Spinal cord (tissue), 9 donors: ENCODE measurements at regions not wholly inside any gene's neighbourhood (a gene's known extent, or its start where the extent isn't known, plus 50 kb on each side); places are given as distances from the start of the nearest gene placed in this dataset.
A peak's percentile ranks its signal among the peaks of the same experiment; 100 is the strongest.

ENCODE experiments used
- DNase-seq, 6 donors: peaks; one replicate each; pipeline versions ENCODE4 v3.0.0 to v3.0.0-alpha.2; 2013 to 2015; ENCODE audit warnings: low spot score in 6 of 6, low read depth in 4 of 6
- H3K27ac ChIP-seq: one replicate; pipeline ENCODE4 v1.5.1; 2013; ENCODE audit warnings: low read depth, low read length, control low read depth
- H3K27me3 ChIP-seq: one replicate; pipeline ENCODE4 v1.6.1; 2013; ENCODE audit warnings: low read length; ENCODE audit not compliant: control insufficient read depth, insufficient read depth
- H3K36me3 ChIP-seq: one replicate; pipeline ENCODE4 v1.6.1; 2013; ENCODE audit warnings: low read length; ENCODE audit not compliant: control insufficient read depth, insufficient read depth
- H3K4me1 ChIP-seq: one replicate; pipeline ENCODE4 v1.6.1; 2013; ENCODE audit warnings: low read length; ENCODE audit not compliant: control insufficient read depth, insufficient read depth
- H3K4me3 ChIP-seq: one replicate; pipeline ENCODE4 v1.5.1; 2013; ENCODE audit warnings: low read depth, low read length, control low read depth
- H3K9me3 ChIP-seq: one replicate; pipeline ENCODE4 v1.6.1; 2013; ENCODE audit warnings: low read length; ENCODE audit not compliant: control insufficient read depth, insufficient read depth
- WGBS: methylation state at CpG from one replicate; pipeline ENCODE4 v1.1.5; 2013; ENCODE audit warnings: missing lambda C conversion rate; ENCODE audit not compliant: insufficient coverage; 5-methylcytosine and 5-hydroxymethylcytosine counted together
- donor health status: healthy.

GRCh38 chrX:10033375-10034007 is 66.3 kb downstream of the CLDN34 start:
- Histone ChIP-seq H3K9me3 (no peaks in the 10 kb centered on the region), H3K27ac (no peak overlapping the region), H3K4me1 (no peaks in the 10 kb centered on the region), H3K4me3 (no peak overlapping the region), H3K36me3 (no peaks in the 10 kb centered on the region), H3K27me3 (peaks cover 3% of the 10 kb centered on the region)
- no peak for DNase-seq
- WGBS, result 78% methylated on average over 4 of the region's 7 CpGs

GRCh38 chrX:10034740-10035260 is 67.6 kb downstream of the CLDN34 start:
- peaks cover 6% of the 10 kb centered on the region for H3K27me3 ChIP-seq
- H3K9me3 ChIP-seq, result no peaks in the 10 kb centered on the region
- no peak overlapping the region for H3K4me3 ChIP-seq
- DNase-seq, result no peak
- H3K27ac ChIP-seq, result no peak overlapping the region
- H3K36me3 ChIP-seq, result no peaks in the 10 kb centered on the region
- 85% methylated on average over 6 of the region's 8 CpGs for WGBS
- H3K4me1 ChIP-seq, result no peaks in the 10 kb centered on the region

- H3K36me3 ChIP-seq, result no peaks in the 10 kb centered on the region
- H3K27me3 ChIP-seq, result peaks cover 6% of the 10 kb centered on the region
- H3K27ac ChIP-seq, result no peak overlapping the region
- no peaks in the 10 kb centered on the region for H3K9me3 ChIP-seq
- no peak for DNase-seq
- H3K4me3 ChIP-seq, result no peak overlapping the region
- 81% methylated on average over 5 of the region's 6 CpGs for WGBS
- no peaks in the 10 kb centered on the region for H3K4me1 ChIP-seq
These were observed 71.4 kb downstream of the CLDN34 start for GRCh38 chrX:10038585-10038984.

- Histone ChIP-seq H3K4me1 (no peaks in the 10 kb centered on the region), H3K36me3 (no peaks in the 10 kb centered on the region), H3K9me3 (no peaks in the 10 kb centered on the region), H3K27ac (no peak overlapping the region), H3K27me3 (peaks cover 9% of the 10 kb centered on the region), H3K4me3 (no peak overlapping the region)
- WGBS, result 63% methylated on average over 4 of the region's 12 CpGs
- DNase-seq, result no peak
These were observed 72.9 kb downstream of the CLDN34 start for GRCh38 chrX:10039821-10040793.

GRCh38 chrX:10040961-10041360 is 73.8 kb downstream of the CLDN34 start:
- no peak for DNase-seq
- H3K27me3 ChIP-seq, result peaks cover 12% of the 10 kb centered on the region
- 49% methylated on average over 5 of the region's 5 CpGs for WGBS

GRCh38 chrX:10041383-10041782 is 74.2 kb downstream of the CLDN34 start:
- Histone ChIP-seq H3K4me3 (no peak overlapping the region), H3K9me3 (no peaks in the 10 kb centered on the region), H3K27ac (no peak overlapping the region), H3K4me1 (no peaks in the 10 kb centered on the region), H3K36me3 (no peaks in the 10 kb centered on the region), H3K27me3 (peaks cover 9% of the 10 kb centered on the region)
- WGBS, result 53% methylated on average over 3 of the region's 4 CpGs
- peak in 1 of 6 donors; percentile 21 for DNase-seq

More at GRCh38 chrX:10040961-10041360, 73.8 kb downstream of the CLDN34 start:
- Histone ChIP-seq H3K9me3 (no peaks in the 10 kb centered on the region), H3K27ac (no peak overlapping the region), H3K4me3 (no peak overlapping the region), H3K36me3 (no peaks in the 10 kb centered on the region), H3K4me1 (no peaks in the 10 kb centered on the region)

GRCh38 chrX:10042055-10042454 is 74.9 kb downstream of the CLDN34 start:
- Histone ChIP-seq H3K36me3 (no peaks in the 10 kb centered on the region), H3K27ac (no peak overlapping the region), H3K4me3 (no peak overlapping the region), H3K4me1 (peaks cover 2% of the 10 kb centered on the region), H3K9me3 (no peaks in the 10 kb centered on the region), H3K27me3 (peaks cover 9% of the 10 kb centered on the region)
- 81% methylated on average over 3 of the region's 4 CpGs for WGBS
- DNase-seq, result no peak

- Histone ChIP-seq H3K9me3 (no peaks in the 10 kb centered on the region), H3K36me3 (no peaks in the 10 kb centered on the region), H3K4me1 (peaks cover 9% of the 10 kb centered on the region), H3K27me3 (peaks cover 11% of the 10 kb centered on the region), H3K4me3 (no peak overlapping the region), H3K27ac (no peak overlapping the region)
- WGBS, result 94% methylated on average over 7 of the region's 7 CpGs
- DNase-seq, result no peak
These were observed 76.2 kb downstream of the CLDN34 start for GRCh38 chrX:10043386-10043785.

- H3K4me1 ChIP-seq, result peaks cover 9% of the 10 kb centered on the region
- H3K36me3 ChIP-seq, result no peaks in the 10 kb centered on the region
- no peak overlapping the region for H3K27ac ChIP-seq
- no peaks in the 10 kb centered on the region for H3K9me3 ChIP-seq
- no peak for DNase-seq
- WGBS, result 75% methylated on average over 3 of the region's 5 CpGs
- H3K27me3 ChIP-seq, result peaks cover 11% of the 10 kb centered on the region
- no peak overlapping the region for H3K4me3 ChIP-seq
These were observed 76.9 kb downstream of the CLDN34 start for GRCh38 chrX:10044021-10044420.
